C4-2B (cell line): ENCODE measurements at regions not wholly inside any gene's neighbourhood (a gene's known extent, or its start where the extent isn't known, plus 50 kb on each side); places are given as distances from the start of the nearest gene placed in this dataset.

Experiments
- H3K27ac ChIP-seq: fragments of 450-650 bp; 2 replicates; pipeline ENCODE4 v1.5.1; 2017
- CTCF ChIP-seq: fragments of 450-650 bp; conservative IDR thresholded peaks from 2 replicates; pipeline ENCODE4 v1.5.1; 2017; ENCODE audit warnings: mild to moderate bottlenecking
- ZFX ChIP-seq: fragments of 450-650 bp; IDR thresholded peaks from 2 replicates; pipeline ENCODE4 v1.6.1; 2017

- H3K27ac ChIP-seq: no peak overlapping the region
- TF ChIP-seq ZFX: no peak
- TF ChIP-seq CTCF: no peak
Observed at GRCh38 chr4:105050896-105051295, 95.8 kb upstream of the TET2 start.

GRCh38 chr4:105057370-105058105 lies 89.1 kb upstream of the TET2 start:
- no peak for TF ChIP-seq ZFX
- TF ChIP-seq CTCF: no peak
- H3K27ac ChIP-seq: no peak overlapping the region

GRCh38 chr4:105058177-105058812 lies 88.4 kb upstream of the TET2 start:
- TF ChIP-seq ZFX (no peak), CTCF (no peak)

GRCh38 chr4:105059337-105059736 lies 87.3 kb upstream of the TET2 start:
- TF ChIP-seq CTCF: no peak
- TF ChIP-seq ZFX: no peak
- no peak overlapping the region for H3K27ac ChIP-seq

More at GRCh38 chr4:105058177-105058812, 88.4 kb upstream of the TET2 start:
- H3K27ac ChIP-seq: no peak overlapping the region

GRCh38 chr4:105060628-105061027 lies 86.0 kb upstream of the TET2 start:
- no peak overlapping the region for H3K27ac ChIP-seq
- TF ChIP-seq ZFX: no peak
- no peak for TF ChIP-seq CTCF

- peak overlapping the region; percentile 64; the same call in 1 of the 2 replicates for H3K27ac ChIP-seq
Observed at GRCh38 chr4:105061136-105061696, 85.5 kb upstream of the TET2 start.

More at GRCh38 chr4:105061136-105061696, 85.5 kb upstream of the TET2 start:
- TF ChIP-seq CTCF: no peak
- no peak for TF ChIP-seq ZFX
